ENCODE measurements at regions not wholly inside any gene's neighbourhood (a gene's known extent, or its start where the extent isn't known, plus 50 kb on each side); places are given as distances from the start of the nearest gene placed in this dataset.

DNA sequence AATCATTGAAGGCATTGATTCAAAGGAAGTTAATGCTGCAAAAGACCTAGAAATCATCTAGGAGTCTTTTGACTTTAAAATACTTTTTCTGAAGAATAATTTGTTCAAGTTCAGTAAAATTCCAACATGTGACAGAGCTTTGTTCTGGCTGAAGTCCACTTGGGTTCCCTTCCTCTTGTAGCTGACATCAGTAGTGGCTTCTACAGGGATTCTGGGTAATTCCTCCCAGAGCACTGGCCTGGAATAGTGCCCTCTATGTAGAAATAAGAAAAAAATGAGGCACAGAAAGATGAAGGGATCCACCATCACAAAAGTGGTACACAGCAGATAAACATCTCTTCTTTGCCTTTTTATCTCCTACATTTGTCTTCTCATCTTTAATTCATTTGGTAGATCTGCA lies 548.1 kb downstream of the LTN1 start:
- DNase-seq, result no peak

- DNase-seq, result no peak
Observed at GRCh38 chr21:28444111-28444510, 548.6 kb downstream of the LTN1 start.

GRCh38 chr21:28442624-28443023 lies 550.1 kb downstream of the LTN1 start:
- no peak for DNase-seq

- DNase-seq, result no peak
Observed at GRCh38 chr21:28442085-28442484, 550.6 kb downstream of the LTN1 start.

DNA sequence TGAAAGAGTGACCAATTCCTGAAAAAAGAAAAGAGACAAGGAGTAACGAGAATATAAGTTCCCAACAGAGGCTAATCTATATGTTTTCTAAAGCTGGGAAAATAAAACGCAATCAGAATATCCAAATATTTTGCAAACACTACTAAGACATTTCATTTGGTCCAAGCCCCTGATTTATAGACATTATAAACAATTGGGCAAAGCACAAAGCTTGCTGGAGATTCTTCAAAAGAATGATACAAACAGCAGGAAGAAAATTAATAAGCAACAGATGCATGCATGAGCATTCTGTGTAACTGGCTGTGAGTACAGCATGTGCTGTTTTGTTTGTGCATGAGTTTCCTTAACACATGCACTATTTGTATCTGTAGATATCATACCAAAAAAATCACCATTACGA lies 552.9 kb downstream of the LTN1 start:
- DNase-seq, result no peak

- DNase-seq, result no peak
Observed at GRCh38 chr21:28439251-28439650, 553.4 kb downstream of the LTN1 start.

DNA sequence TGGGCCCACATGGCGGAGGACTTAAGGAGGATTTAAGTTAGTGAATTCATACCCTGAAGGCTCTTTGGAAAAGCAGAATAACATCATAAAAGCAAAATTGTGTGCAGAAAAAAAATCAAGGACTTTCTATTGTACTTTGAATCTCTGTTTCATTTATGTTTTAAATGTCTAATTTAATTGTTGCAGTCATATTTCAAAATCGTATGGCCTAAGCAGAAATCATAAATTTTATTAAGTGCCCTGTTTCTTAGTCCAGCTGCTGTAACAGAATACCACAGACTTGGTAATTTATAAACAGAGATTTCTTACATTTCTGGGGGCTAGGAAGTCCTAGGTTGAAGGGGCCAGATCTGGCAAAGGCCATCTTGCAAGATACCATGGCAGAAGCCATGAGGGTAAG lies 555.6 kb downstream of the LTN1 start:
- DNase-seq, result no peak

DNA sequence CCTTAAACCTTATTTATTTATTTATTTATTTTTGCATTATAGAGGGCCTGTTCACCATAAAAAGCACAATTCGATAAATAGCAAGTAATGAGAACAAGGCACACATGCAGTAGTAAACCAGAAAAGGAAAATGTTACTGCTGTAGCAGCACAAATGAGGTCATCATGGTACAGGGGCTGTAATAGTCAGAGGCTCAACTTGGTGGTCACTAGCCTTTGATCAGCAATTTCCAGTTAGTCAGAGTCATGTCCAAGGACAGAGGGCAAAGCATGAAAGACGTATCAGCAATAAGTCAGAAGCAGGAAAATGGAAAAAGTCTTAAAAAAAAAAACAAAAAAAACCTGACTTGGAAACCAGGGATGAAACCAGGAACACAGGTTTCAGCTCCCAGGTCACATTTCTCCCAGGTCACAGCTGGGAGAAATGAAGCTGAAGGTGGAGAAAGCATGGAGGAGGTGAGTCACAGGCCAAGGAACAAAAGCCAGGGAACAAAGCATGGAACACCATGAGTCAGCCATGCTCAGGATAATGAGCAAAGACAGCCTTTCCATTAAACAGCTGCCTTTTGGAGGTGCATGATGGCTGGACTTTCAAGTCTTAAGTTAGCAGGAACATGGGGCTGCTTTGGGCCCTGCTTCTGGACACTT lies 556.3 kb downstream of the LTN1 start:
- DNase-seq, result no peak

- no peak for DNase-seq
Observed at GRCh38 chr21:28431527-28432200, 561.0 kb downstream of the LTN1 start.

DNA sequence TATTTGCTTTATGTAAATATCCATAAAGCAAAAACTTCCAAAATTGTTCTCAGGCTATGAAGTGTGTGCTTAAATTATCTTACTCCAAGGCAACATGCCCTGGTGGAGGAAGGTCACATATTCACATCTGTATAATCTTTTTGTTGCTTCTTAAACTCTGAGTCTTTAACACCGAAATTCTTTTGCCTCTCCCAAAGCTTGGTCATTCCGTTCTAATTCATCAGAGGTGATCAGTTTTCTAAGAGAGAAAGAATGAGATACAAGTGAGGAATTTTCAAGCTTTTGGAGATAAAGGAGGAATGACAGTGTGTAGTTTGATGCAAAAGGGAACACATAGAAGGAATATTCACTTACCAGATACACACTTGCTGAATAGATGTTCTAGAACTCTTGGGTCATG lies 561.7 kb downstream of the LTN1 start:
- no peak for DNase-seq

DNA sequence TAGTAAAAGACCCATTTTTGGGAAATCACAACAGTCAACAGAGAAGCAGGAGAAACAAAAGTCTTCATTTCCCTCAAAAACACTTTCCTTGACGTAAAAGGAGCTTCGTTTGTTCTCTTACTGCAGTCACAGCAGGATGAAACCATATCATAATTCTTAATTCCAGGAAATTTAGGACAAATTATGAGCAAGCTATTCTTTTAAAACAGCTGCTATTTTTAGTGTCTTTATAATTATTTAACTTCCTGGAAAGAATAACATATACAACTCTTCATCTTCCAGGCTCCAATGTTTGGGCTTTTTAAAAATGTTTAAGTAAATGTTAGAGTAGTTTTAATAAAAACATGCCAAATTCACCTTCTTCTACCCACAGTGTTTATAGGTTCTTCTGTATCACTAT lies 563.5 kb downstream of the LTN1 start:
- DNase-seq, result no peak

- no peak for DNase-seq
Observed at GRCh38 chr21:28427394-28428022, 565.2 kb downstream of the LTN1 start.

GRCh38 chr21:28426545-28426944 lies 566.1 kb downstream of the LTN1 start:
- no peak for DNase-seq

DNA sequence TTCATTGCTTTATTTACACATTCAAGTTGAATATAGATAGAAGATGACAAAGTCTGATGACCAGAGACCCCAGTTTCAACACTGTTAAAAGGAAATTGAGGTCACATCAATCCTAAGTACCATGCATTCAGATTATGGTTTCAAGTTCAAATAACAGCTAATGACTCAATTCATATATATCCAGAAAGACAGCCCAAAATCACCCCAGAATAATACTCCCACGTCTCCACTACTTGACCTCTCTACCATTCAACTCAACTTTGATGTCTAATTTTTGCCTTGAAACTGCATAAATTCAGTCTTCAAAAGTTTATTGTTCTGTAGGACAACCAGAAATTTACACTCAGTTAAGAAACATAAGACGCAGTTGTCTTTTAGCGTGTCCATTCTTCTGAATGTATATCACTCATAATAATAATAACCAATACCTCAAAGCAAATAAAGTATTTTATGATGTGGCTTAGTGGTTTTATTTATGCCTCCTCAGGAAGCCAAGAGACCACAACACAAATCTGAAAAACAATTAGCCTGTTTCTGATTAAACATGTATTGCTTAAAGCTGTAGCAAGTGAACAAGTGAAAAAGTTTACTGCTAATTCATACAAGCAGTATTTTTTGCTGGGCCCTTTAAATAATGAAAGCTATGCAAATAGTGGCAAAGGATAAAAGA lies 569.0 kb downstream of the LTN1 start:
- no peak for DNase-seq

- no peak for DNase-seq
Observed at GRCh38 chr21:28421716-28422524, 570.8 kb downstream of the LTN1 start.

- DNase-seq, result no peak
Observed at GRCh38 chr21:28419811-28420210, 572.9 kb downstream of the LTN1 start.

DNA sequence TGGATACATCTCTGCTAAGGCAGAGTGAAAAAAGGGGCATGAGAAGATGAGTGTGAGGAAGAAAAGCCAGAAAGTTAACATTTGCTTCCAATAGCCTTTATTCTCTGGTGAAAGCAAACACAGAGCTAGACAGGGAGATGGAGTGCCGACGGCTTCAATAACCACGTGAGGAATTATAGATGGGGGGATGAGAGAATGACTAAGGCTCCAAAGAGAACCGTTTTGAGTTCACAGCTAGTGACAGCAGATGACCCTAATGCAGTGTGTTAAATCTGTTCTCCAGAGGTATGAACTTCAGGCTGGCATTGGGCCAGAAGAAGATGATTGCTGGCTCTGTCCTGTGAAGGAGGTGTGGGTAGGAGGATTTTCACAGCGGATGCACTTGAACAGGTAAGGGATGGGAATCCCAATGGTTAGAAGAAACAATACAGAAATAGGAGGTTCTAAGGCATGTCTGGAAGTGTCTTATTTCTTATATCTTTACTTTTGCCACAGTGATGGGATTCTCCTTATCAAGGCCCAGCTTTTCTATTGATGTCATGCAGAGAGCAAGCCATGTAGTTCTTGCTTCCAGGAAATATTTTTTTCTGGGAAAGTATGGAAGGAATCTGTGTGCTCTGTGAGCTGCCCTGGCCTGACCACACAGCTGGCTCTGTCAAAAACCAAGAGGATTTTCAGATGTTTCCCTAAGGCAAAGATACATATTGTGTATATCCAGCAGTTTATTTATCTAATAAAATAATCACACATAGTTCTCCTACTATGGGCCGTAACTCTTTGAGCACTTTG lies 573.8 kb downstream of the LTN1 start:
- DNase-seq, result no peak

DNA sequence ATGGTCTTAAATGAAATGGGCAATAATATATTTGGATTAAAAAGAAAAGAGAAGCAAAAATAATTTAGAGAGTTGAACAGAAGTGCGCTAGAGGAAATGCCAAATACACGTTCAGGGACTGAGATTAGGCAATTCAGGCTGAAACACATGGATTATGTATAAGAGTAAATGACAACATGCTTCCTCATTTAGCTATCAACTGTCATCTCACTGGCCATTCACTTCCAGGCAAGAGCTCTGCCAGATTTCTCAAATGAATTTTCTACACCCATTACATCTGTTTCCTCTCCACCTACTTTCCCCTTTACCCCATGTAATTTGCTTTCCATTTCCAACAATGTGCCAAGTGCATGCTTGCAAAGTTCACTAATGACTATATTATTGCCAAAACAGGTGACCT lies 582.4 kb downstream of the LTN1 start:
- no peak for DNase-seq

DNA sequence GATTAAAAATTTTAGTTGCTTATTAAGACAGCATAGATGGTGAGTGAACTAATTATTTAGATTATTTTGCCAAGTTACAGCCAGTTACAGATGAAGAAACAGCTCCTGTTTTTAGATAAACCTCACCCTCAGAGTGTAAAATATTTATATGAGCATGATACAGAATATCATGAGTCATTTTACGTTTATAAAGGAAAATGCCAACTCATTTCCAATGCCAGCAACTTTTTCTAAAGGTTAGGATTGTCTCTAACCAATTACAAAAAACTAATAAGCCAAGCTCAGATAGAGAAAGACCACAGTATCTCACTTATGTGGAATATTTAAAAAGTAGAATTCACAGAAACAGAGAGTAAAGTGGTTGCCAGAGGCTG lies 590.1 kb downstream of the LTN1 start:
- DNase-seq, result no peak

DNA sequence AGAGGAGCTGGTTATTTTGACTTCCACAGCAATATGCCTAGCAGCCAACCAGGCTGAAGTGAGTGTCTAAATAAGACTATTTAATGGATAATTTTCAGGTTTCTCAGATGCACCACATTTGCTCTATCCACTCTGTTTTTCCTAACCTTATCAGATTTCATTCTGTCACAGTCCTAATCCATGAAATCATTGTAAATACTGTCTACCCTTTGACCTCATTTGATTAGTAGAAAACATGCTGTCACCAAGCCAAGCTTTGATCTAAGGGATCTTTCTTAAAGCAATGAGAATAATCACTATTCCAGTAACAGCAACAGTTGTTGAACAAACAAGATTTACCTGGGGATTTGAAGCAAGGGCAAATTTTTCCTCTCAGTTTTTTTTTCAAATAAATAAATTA lies 595.6 kb downstream of the LTN1 start:
- no peak for DNase-seq

- DNase-seq, result no peak
Observed at GRCh38 chr21:28396421-28396820, 596.3 kb downstream of the LTN1 start.

- DNase-seq, result no peak
Observed at GRCh38 chr21:28393279-28393678, 599.4 kb downstream of the LTN1 start.
